H1 (cell line): ENCODE measurements at regions not wholly inside any gene's neighbourhood (a gene's known extent, or its start where the extent isn't known, plus 50 kb on each side); places are given as distances from the start of the nearest gene placed in this dataset.

ENCODE experiments used
- ATF3 ChIP-seq: IDR thresholded peaks from 2 replicates; pipeline ENCODE4 v1.6.1; 2011; ENCODE audit warnings: low read depth, mild to moderate bottlenecking, low read length; ENCODE audit not compliant: insufficient read depth
- CTCF ChIP-seq, 3 experiments: IDR thresholded peaks; 1 replicate in 2 of 3; 2 replicates in 1 of 3; pipeline versions ENCODE4 v1.5.1 to v1.6.1; 2011; ENCODE audit warnings: low read length in 3 of 3, mild to moderate bottlenecking in 3 of 3, inconsistent platforms in 2 of 3, low read depth in 1 of 3, moderate library complexity in 1 of 3; ENCODE audit not compliant: insufficient read depth in 1 of 3; ENCODE audit errors: control extremely low read depth in 1 of 3
- POLR2A ChIP-seq, 2 experiments: IDR thresholded peaks; 1 replicate in 1 of 2; 2 replicates in 1 of 2; pipeline ENCODE4 v1.6.1; 2011; ENCODE audit warnings: low read depth in 2 of 2, low read length in 2 of 2, mild to moderate bottlenecking in 2 of 2; ENCODE audit errors: control extremely low read depth in 1 of 2

GRCh38 chr21:27201197-27201596, 234.3 kb upstream of the ADAMTS5 start:
- TF ChIP-seq CTCF (IDR thresholded peaks at IDR 0.05; ENCODE audit: control extremely low read depth in 1 of 3, insufficient read depth in 1 of 3, low read depth in 1 of 3, low read length in 3 of 3) (no peak), POLR2A (IDR thresholded peaks at IDR 0.05; ENCODE audit: control extremely low read depth in 1 of 2, low read depth in 2 of 2, low read length in 2 of 2) (no peak), ATF3 (no peak)
